ENCODE measurements at regions not wholly inside any gene's neighbourhood (a gene's known extent, or its start where the extent isn't known, plus 50 kb on each side); places are given as distances from the start of the nearest gene placed in this dataset.

GRCh38 chr4:180587379-180587778 is 1655.8 kb upstream of the TENM3 start:
- no peak for TF ChIP-seq POLR2AphosphoS5 (IDR thresholded peaks at IDR 0.05)
- no peak for TF ChIP-seq CTCF (IDR thresholded peaks at IDR 0.05)
- TF ChIP-seq POLR2A (IDR thresholded peaks at IDR 0.05): no peak
